ENCODE measurements at regions not wholly inside any gene's neighbourhood (a gene's known extent, or its start where the extent isn't known, plus 50 kb on each side); places are given as distances from the start of the nearest gene placed in this dataset.
A peak's percentile ranks its signal among the peaks of the same experiment; 100 is the strongest.
"Not testable (repeated sequence)": the region's sequence is repeated elsewhere in the genome, so short reads cannot be mapped to it uniquely, and the experiment has no call there.

- no peaks in the 10 kb centered on the region for H3K4me1 ChIP-seq (ENCODE audit: control insufficient read depth in 1 of 2, insufficient read depth in 2 of 2, low read length in 2 of 2)
- H3K9me3 ChIP-seq (ENCODE audit: insufficient read depth, low read depth, low read length): no peaks in the 10 kb centered on the region
- no peak overlapping the region for H3K4me2 ChIP-seq (ENCODE audit: low read length)
- H3K4me3 ChIP-seq (ENCODE audit: low read depth, low read length): no peak overlapping the region
- no peak overlapping the region for H4K91ac ChIP-seq (ENCODE audit: low read depth, low read length)
- no peak overlapping the region for H3K4ac ChIP-seq (ENCODE audit: low read depth, low read length)
- H2BK12ac ChIP-seq (ENCODE audit: low read length): no peak overlapping the region
- H4K12ac ChIP-seq (ENCODE audit: low read depth, low read length): no peak overlapping the region
- no peaks in the 10 kb centered on the region for H3K36me3 ChIP-seq (ENCODE audit: control insufficient read depth in 1 of 2, insufficient read depth in 2 of 2, low read length in 2 of 2)
- H3K9ac ChIP-seq (ENCODE audit: low read length): no peak overlapping the region
- H4K8ac ChIP-seq (ENCODE audit: low read depth, low read length): no peak overlapping the region
- no peak overlapping the region for H3K23ac ChIP-seq (ENCODE audit: low read length)
- no peak overlapping the region for H3K14ac ChIP-seq (ENCODE audit: low read length)
- no peaks in the 10 kb centered on the region for H3K27me3 ChIP-seq (ENCODE audit: insufficient read depth, low read length)
- no peak overlapping the region for H2AK5ac ChIP-seq (ENCODE audit: low read length)
- DNase-seq: peak in 1 of 2 donors; percentile 4
- no peak overlapping the region for H2BK120ac ChIP-seq (ENCODE audit: insufficient read depth, low read length, poor library complexity)
- no peaks in the 10 kb centered on the region for H3K79me1 ChIP-seq (ENCODE audit: low read length)
- H3K79me2 ChIP-seq (ENCODE audit: control insufficient read depth, insufficient read depth, low read length, poor library complexity): no peaks in the 10 kb centered on the region
- WGBS (ENCODE audit: extremely low coverage, insufficient coverage, insufficient read length): no CpG with 5 or more reads among the region's 6 CpGs
- H3K18ac ChIP-seq (ENCODE audit: low read length): no peak overlapping the region
- no peak overlapping the region for H2BK5ac ChIP-seq (ENCODE audit: low read depth, low read length, poor library complexity)
- H2AFZ ChIP-seq (ENCODE audit: insufficient read depth, low read length, poor library complexity): no peak overlapping the region
- H3K27ac ChIP-seq (ENCODE audit: low read depth, low read length): no peak overlapping the region
Observed at GRCh38 chr2:149858901-149859634, 271.5 kb upstream of the MMADHC start.

GRCh38 chr2:149858216-149858615 is 270.6 kb upstream of the MMADHC start:
- Histone ChIP-seq H3K4me2 (ENCODE audit: low read length) (no peak overlapping the region), H3K27me3 (ENCODE audit: insufficient read depth, low read length) (no peaks in the 10 kb centered on the region), H3K9me3 (ENCODE audit: insufficient read depth, low read depth, low read length) (no peaks in the 10 kb centered on the region), H3K79me1 (ENCODE audit: low read length) (no peaks in the 10 kb centered on the region), H3K9ac (ENCODE audit: low read length) (no peak overlapping the region), H3K18ac (ENCODE audit: low read length) (no peak overlapping the region), H3K4me1 (ENCODE audit: control insufficient read depth in 1 of 2, insufficient read depth in 2 of 2, low read length in 2 of 2) (no peaks in the 10 kb centered on the region), H4K12ac (ENCODE audit: low read depth, low read length) (no peak overlapping the region), H3K14ac (ENCODE audit: low read length) (no peak overlapping the region), H3K4me3 (ENCODE audit: low read depth, low read length) (no peak overlapping the region), H2AFZ (ENCODE audit: insufficient read depth, low read length, poor library complexity) (no peak overlapping the region), H2AK5ac (ENCODE audit: low read length) (no peak overlapping the region), H3K4ac (ENCODE audit: low read depth, low read length) (no peak overlapping the region), H4K91ac (ENCODE audit: low read depth, low read length) (no peak overlapping the region), H3K23ac (ENCODE audit: low read length) (no peak overlapping the region), H4K8ac (ENCODE audit: low read depth, low read length) (no peak overlapping the region), H3K79me2 (ENCODE audit: control insufficient read depth, insufficient read depth, low read length, poor library complexity) (no peaks in the 10 kb centered on the region), H2BK5ac (ENCODE audit: low read depth, low read length, poor library complexity) (no peak overlapping the region), H3K36me3 (ENCODE audit: control insufficient read depth in 1 of 2, insufficient read depth in 2 of 2, low read length in 2 of 2) (no peaks in the 10 kb centered on the region), H2BK120ac (ENCODE audit: insufficient read depth, low read length, poor library complexity) (no peak overlapping the region), H2BK12ac (ENCODE audit: low read length) (no peak overlapping the region), H3K27ac (ENCODE audit: low read depth, low read length) (no peak overlapping the region)
- DNase-seq: no peak

GRCh38 chr2:149857344-149857743 is 269.8 kb upstream of the MMADHC start:
- Histone ChIP-seq H2AK5ac (ENCODE audit: low read length) (no peak overlapping the region), H3K36me3 (ENCODE audit: control insufficient read depth in 1 of 2, insufficient read depth in 2 of 2, low read length in 2 of 2) (no peaks in the 10 kb centered on the region), H3K14ac (ENCODE audit: low read length) (no peak overlapping the region), H3K79me2 (ENCODE audit: control insufficient read depth, insufficient read depth, low read length, poor library complexity) (no peaks in the 10 kb centered on the region), H3K23ac (ENCODE audit: low read length) (no peak overlapping the region), H3K4me1 (ENCODE audit: control insufficient read depth in 1 of 2, insufficient read depth in 2 of 2, low read length in 2 of 2) (no peaks in the 10 kb centered on the region), H3K27me3 (ENCODE audit: insufficient read depth, low read length) (no peaks in the 10 kb centered on the region), H2BK120ac (ENCODE audit: insufficient read depth, low read length, poor library complexity) (no peak overlapping the region), H3K4ac (ENCODE audit: low read depth, low read length) (no peak overlapping the region), H2BK5ac (ENCODE audit: low read depth, low read length, poor library complexity) (no peak overlapping the region), H3K4me3 (ENCODE audit: low read depth, low read length) (no peak overlapping the region), H3K18ac (ENCODE audit: low read length) (no peak overlapping the region), H2BK12ac (ENCODE audit: low read length) (no peak overlapping the region), H4K91ac (ENCODE audit: low read depth, low read length) (no peak overlapping the region), H3K9me3 (ENCODE audit: insufficient read depth, low read depth, low read length) (no peaks in the 10 kb centered on the region), H3K9ac (ENCODE audit: low read length) (no peak overlapping the region), H3K79me1 (ENCODE audit: low read length) (no peaks in the 10 kb centered on the region), H3K4me2 (ENCODE audit: low read length) (no peak overlapping the region), H4K8ac (ENCODE audit: low read depth, low read length) (no peak overlapping the region), H3K27ac (ENCODE audit: low read depth, low read length) (no peak overlapping the region), H2AFZ (ENCODE audit: insufficient read depth, low read length, poor library complexity) (no peak overlapping the region), H4K12ac (ENCODE audit: low read depth, low read length) (no peak overlapping the region)
- DNase-seq: no peak
- no CpG with 5 or more reads among the region's 1 CpG for WGBS (ENCODE audit: extremely low coverage, insufficient coverage, insufficient read length)

GRCh38 chr2:149855859-149856258 is 268.3 kb upstream of the MMADHC start:
- H4K8ac ChIP-seq (ENCODE audit: low read depth, low read length); H3K9ac ChIP-seq (ENCODE audit: low read length); H4K91ac ChIP-seq (ENCODE audit: low read depth, low read length); H3K79me1 ChIP-seq (ENCODE audit: low read length); H2AFZ ChIP-seq (ENCODE audit: insufficient read depth, low read length, poor library complexity); H3K27ac ChIP-seq (ENCODE audit: low read depth, low read length); H3K36me3 ChIP-seq (ENCODE audit: control insufficient read depth in 1 of 2, insufficient read depth in 2 of 2, low read length in 2 of 2); DNase-seq; H3K79me2 ChIP-seq (ENCODE audit: control insufficient read depth, insufficient read depth, low read length, poor library complexity); H3K4me2 ChIP-seq (ENCODE audit: low read length); H3K4ac ChIP-seq (ENCODE audit: low read depth, low read length); H3K4me1 ChIP-seq (ENCODE audit: control insufficient read depth in 1 of 2, insufficient read depth in 2 of 2, low read length in 2 of 2); H4K12ac ChIP-seq (ENCODE audit: low read depth, low read length); H3K27me3 ChIP-seq (ENCODE audit: insufficient read depth, low read length); H3K18ac ChIP-seq (ENCODE audit: low read length); H3K9me3 ChIP-seq (ENCODE audit: insufficient read depth, low read depth, low read length); H3K4me3 ChIP-seq (ENCODE audit: low read depth, low read length); H3K14ac ChIP-seq (ENCODE audit: low read length); H2BK120ac ChIP-seq (ENCODE audit: insufficient read depth, low read length, poor library complexity); H3K23ac ChIP-seq (ENCODE audit: low read length); H2AK5ac ChIP-seq (ENCODE audit: low read length); H2BK12ac ChIP-seq (ENCODE audit: low read length); H2BK5ac ChIP-seq (ENCODE audit: low read depth, low read length, poor library complexity): not testable (repeated sequence)
- no CpG with 5 or more reads among the region's 5 CpGs for WGBS (ENCODE audit: extremely low coverage, insufficient coverage, insufficient read length)
